Activated T-cell treated with anti-CD3 and anti-CD28 coated beads, Interleukin-2, amount 50 U/mL, for 72 hours (primary cell): ENCODE measurements at regions not wholly inside any gene's neighbourhood (a gene's known extent, or its start where the extent isn't known, plus 50 kb on each side); places are given as distances from the start of the nearest gene placed in this dataset.
A peak's percentile ranks its signal among the peaks of the same experiment; 100 is the strongest.

ENCODE experiments used
- ATAC-seq, 2 donors: fragments of 150-1000 bp; cut with Tn5 transposase; replicated peaks in 1 of 2; 2 replicates each; pipeline ENCODE4 v1.10.0; 2021; ENCODE audit warnings: moderate library complexity in 2 of 2, mild to moderate bottlenecking in 1 of 2
- DNase-seq, 2 donors: peaks; one replicate each; pipeline ENCODE4 v3.0.0; 2021 to 2022; ENCODE audit warnings: mixed read lengths in 1 of 2
- H3K27ac Mint-ChIP-seq: one replicate; pipeline ENCODE4 v1.8.0; 2022; ENCODE audit warnings: mild to moderate bottlenecking, moderate library complexity, mixed read lengths
- H3K27me3 Mint-ChIP-seq: one replicate; pipeline ENCODE4 v1.8.0; 2022; ENCODE audit warnings: low read depth, mixed read lengths
- H3K36me3 Mint-ChIP-seq, 2 donors: one replicate each; pipeline ENCODE4 v1.8.0; 2022; ENCODE audit warnings: mixed read lengths in 2 of 2, mild to moderate bottlenecking in 1 of 2; ENCODE audit not compliant: insufficient read depth in 2 of 2
- H3K4me1 Mint-ChIP-seq: one replicate; pipeline ENCODE4 v1.8.0; 2022; ENCODE audit warnings: low read depth, mixed read lengths
- H3K4me3 Mint-ChIP-seq, 2 donors: one replicate each; pipeline ENCODE4 v1.8.0; 2022; ENCODE audit warnings: mild to moderate bottlenecking in 2 of 2, mixed read lengths in 2 of 2, moderate library complexity in 2 of 2
- H3K9me3 Mint-ChIP-seq, 2 donors: one replicate each; pipeline ENCODE4 v1.8.0; 2022; ENCODE audit warnings: mixed read lengths in 2 of 2

GRCh38 chr6:33860006-33860405 lies 56.2 kb upstream of the MLN start:
- ATAC-seq (no peak), DNase-seq (no peak)
- Mint-ChIP-seq H3K9me3 (peaks cover 0 to 3% of the 10 kb centered on the region in 2 donors), H3K27ac (no peak overlapping the region), H3K27me3 (peaks cover 38% of the 10 kb centered on the region), H3K36me3 (peaks cover 1 to 2% of the 10 kb centered on the region in 2 donors), H3K4me3 (no peak overlapping the region), H3K4me1 (peaks cover 66% of the 10 kb centered on the region)

DNA sequence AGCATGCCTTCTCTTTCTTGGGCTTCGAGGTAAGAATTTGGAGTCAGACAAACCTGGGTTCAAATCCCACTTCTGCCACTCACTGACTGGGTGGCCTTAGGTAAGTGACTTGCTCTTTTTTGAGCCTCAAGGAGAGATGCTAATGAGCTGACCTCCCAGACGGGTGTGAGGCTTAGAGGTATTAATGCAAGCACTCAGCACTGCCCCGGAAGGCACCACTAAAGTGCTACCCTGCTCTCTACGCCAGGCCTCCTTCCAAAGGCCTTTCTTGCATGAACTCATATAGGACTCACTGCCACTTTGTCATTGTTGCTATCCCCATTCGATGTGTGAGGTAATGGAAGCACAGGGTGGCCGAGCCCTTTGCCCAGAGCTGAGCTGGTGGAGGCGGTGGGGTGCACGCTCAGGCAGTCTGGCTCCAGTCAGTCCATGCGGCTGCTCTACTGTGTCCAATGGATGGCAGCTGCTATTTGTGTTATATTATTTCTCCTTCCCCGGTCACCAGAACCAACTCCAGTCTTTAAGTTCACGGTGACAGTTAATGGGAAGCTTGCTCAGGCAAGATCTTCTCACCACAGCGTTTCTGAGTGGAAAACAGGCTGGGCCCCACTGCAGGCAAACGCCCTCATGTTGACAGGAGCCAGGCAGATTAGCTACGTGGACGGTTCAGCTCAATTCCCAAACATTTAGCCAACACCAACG lies 55.2 kb upstream of the MLN start:
- peaks cover 44% of the 10 kb centered on the region for H3K27me3 Mint-ChIP-seq
- ATAC-seq (no peak), DNase-seq (no peak)
- no peak overlapping the region for H3K4me3 Mint-ChIP-seq
- peaks cover 62% of the 10 kb centered on the region for H3K4me1 Mint-ChIP-seq
- H3K36me3 Mint-ChIP-seq = no peaks in the 10 kb centered on the region
- H3K9me3 Mint-ChIP-seq = peaks cover 0 to 1% of the 10 kb centered on the region in 2 donors
- no peak overlapping the region for H3K27ac Mint-ChIP-seq

DNA sequence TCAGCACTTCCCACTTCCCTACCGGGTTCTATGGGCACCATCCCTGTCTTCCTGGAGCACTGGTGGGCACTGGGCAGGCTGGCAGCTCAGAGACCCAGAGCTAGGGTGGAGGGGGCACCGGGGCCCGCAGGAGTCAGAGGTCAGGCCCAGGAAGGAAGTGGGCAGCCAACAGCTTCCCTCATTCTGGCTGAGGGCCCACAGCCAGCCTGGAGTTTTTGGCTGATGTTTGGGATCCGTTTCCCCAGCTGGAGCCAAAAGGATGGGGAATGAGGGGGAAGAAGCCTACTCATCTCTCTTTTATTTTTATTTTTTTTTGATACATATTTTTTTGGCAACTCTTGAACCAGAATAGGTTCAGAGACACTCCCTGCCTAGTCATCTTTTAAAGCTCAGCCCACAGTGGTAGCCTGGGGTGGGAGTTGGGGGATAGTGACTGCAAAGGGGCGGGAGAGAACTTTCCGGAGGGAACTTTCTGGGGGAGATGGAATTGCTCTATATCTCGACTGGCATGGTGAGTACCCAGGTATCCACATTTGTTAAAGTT lies 54.2 kb upstream of the MLN start:
- ATAC-seq = no peak
- no peak overlapping the region for H3K4me3 Mint-ChIP-seq
- H3K9me3 Mint-ChIP-seq = no peaks in the 10 kb centered on the region
- no peak overlapping the region for H3K27ac Mint-ChIP-seq
- H3K4me1 Mint-ChIP-seq = peaks cover 58% of the 10 kb centered on the region
- peaks cover 42% of the 10 kb centered on the region for H3K27me3 Mint-ChIP-seq
- no peaks in the 10 kb centered on the region for H3K36me3 Mint-ChIP-seq
- DNase-seq = no peak

GRCh38 chr6:33857093-33857931 lies 53.5 kb upstream of the MLN start:
- Mint-ChIP-seq H3K27ac (no peak overlapping the region), H3K4me3 (peak overlapping the region in 1 of 2 donors; percentile 15), H3K9me3 (no peaks in the 10 kb centered on the region), H3K4me1 (peaks cover 64% of the 10 kb centered on the region), H3K36me3 (no peaks in the 10 kb centered on the region), H3K27me3 (peaks cover 38% of the 10 kb centered on the region)
- ATAC-seq (peak in 1 of 2 donors; percentile 6), DNase-seq (no peak)

DNA sequence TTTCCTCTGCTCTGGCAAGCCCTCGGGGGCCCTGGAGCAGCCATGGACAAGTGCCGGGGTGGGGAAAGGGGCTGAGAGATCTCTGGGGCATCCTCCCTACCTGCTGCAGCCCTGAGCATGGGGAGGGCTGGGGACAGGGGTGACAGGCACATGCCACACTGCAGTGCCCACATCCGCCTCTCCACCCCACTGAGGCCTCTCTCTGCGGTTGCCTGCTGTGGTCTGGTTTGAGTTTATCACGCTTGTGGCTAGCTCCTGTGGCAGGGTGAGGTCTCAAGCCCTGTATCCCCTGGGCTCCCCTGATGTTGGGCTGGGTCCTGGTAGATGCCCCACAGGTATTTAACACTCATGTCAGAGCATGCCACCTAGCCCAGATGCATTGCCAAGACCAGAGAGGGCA lies 52.9 kb upstream of the MLN start:
- H3K4me1 Mint-ChIP-seq = peaks cover 58% of the 10 kb centered on the region
- no peak overlapping the region for H3K27ac Mint-ChIP-seq
- peak overlapping the region in 1 of 2 donors; percentile 37 for H3K4me3 Mint-ChIP-seq
- H3K36me3 Mint-ChIP-seq = no peaks in the 10 kb centered on the region
- peaks cover 31% of the 10 kb centered on the region for H3K27me3 Mint-ChIP-seq
- ATAC-seq (peak; percentile 92 to 97), DNase-seq (peak; percentile 87 to 90)
- H3K9me3 Mint-ChIP-seq = no peaks in the 10 kb centered on the region

DNA sequence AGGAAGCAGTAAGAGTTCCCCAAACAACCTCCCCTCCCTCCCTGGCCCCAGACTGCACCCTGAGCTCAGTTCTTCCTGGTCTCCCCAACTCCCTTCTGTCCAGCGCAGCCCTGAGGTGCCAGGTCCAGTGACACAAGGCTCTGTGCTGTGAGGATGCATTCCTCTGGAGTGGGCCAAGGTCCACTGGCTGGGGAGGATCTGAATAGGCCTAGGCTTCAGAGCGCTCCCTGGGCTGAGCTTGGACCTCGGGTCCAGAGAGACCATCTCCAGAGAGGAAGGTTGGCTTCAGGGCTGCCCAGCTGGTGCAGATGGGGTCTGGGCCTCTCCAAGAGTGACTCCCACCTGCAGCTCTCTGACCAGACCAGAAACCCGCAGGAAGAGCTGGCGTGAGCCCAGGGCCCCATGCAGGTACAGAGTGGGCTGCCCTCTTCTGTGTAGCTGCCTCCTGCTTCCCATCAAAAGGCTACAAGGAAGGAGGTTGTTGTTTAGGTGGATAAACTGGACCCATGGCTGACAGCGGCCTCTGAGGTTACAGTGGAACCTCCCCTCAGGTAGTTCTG lies 52.3 kb upstream of the MLN start:
- Mint-ChIP-seq H3K36me3 (no peaks in the 10 kb centered on the region), H3K4me1 (peaks cover 53% of the 10 kb centered on the region), H3K27ac (no peak overlapping the region), H3K4me3 (peak overlapping the region in 1 of 2 donors; percentile 29), H3K9me3 (no peaks in the 10 kb centered on the region), H3K27me3 (peaks cover 28% of the 10 kb centered on the region)
- no peak for DNase-seq
- no peak for ATAC-seq

GRCh38 chr6:33854572-33855030 lies 50.8 kb upstream of the MLN start:
- peaks cover 22% of the 10 kb centered on the region for H3K27me3 Mint-ChIP-seq
- H3K36me3 Mint-ChIP-seq = no peaks in the 10 kb centered on the region
- no peak for ATAC-seq
- H3K9me3 Mint-ChIP-seq = no peaks in the 10 kb centered on the region
- no peak overlapping the region for H3K27ac Mint-ChIP-seq
- DNase-seq = no peak
- peaks cover 40% of the 10 kb centered on the region for H3K4me1 Mint-ChIP-seq
- no peak overlapping the region for H3K4me3 Mint-ChIP-seq

GRCh38 chr6:33853736-33854135 lies 49.9 kb upstream of the MLN start:
- Mint-ChIP-seq H3K36me3 (no peaks in the 10 kb centered on the region), H3K27ac (no peak overlapping the region), H3K27me3 (peaks cover 21% of the 10 kb centered on the region), H3K4me3 (no peak overlapping the region), H3K9me3 (no peaks in the 10 kb centered on the region), H3K4me1 (peaks cover 40% of the 10 kb centered on the region)
- DNase-seq = no peak
- ATAC-seq = no peak
